ENCODE measurements at regions not wholly inside any gene's neighbourhood (a gene's known extent, or its start where the extent isn't known, plus 50 kb on each side); places are given as distances from the start of the nearest gene placed in this dataset.
A peak's percentile ranks its signal among the peaks of the same experiment; 100 is the strongest.

- TF ChIP-seq CTCF (IDR thresholded peaks at IDR 0.05; ENCODE audit: borderline replicate concordance, insufficient read depth, low read depth, low read length), result no peak
- H3K4me3 ChIP-seq (ENCODE audit: low read depth, low read length), result no peak overlapping the region
Observed at GRCh38 chr2:193966590-193966989, 1690.4 kb upstream of the SLC39A10 start.

- H3K4me3 ChIP-seq (ENCODE audit: low read depth, low read length), result no peak overlapping the region
- TF ChIP-seq CTCF (IDR thresholded peaks at IDR 0.05; ENCODE audit: borderline replicate concordance, insufficient read depth, low read depth, low read length), result no peak
Observed at GRCh38 chr2:193965263-193965662, 1691.8 kb upstream of the SLC39A10 start.

- peak; percentile 45; the same call in 1 of the 2 replicates for TF ChIP-seq CTCF (IDR thresholded peaks at IDR 0.05; ENCODE audit: borderline replicate concordance, insufficient read depth, low read depth, low read length)
- no peak overlapping the region for H3K4me3 ChIP-seq (ENCODE audit: low read depth, low read length)
Observed at GRCh38 chr2:193963472-193964119, 1693.4 kb upstream of the SLC39A10 start.

GRCh38 chr2:193946806-193947205 is 1710.2 kb upstream of the SLC39A10 start:
- TF ChIP-seq CTCF (IDR thresholded peaks at IDR 0.05; ENCODE audit: borderline replicate concordance, insufficient read depth, low read depth, low read length), result no peak
- H3K4me3 ChIP-seq (ENCODE audit: low read depth, low read length), result no peak overlapping the region

GRCh38 chr2:193943406-193943960 is 1713.5 kb upstream of the SLC39A10 start:
- H3K4me3 ChIP-seq (ENCODE audit: low read depth, low read length), result no peak overlapping the region
- no peak for TF ChIP-seq CTCF (IDR thresholded peaks at IDR 0.05; ENCODE audit: borderline replicate concordance, insufficient read depth, low read depth, low read length)

- no peak for TF ChIP-seq CTCF (IDR thresholded peaks at IDR 0.05; ENCODE audit: borderline replicate concordance, insufficient read depth, low read depth, low read length)
- H3K4me3 ChIP-seq (ENCODE audit: low read depth, low read length), result no peak overlapping the region
Observed at GRCh38 chr2:193935114-193935513, 1721.9 kb upstream of the SLC39A10 start.

- TF ChIP-seq CTCF (IDR thresholded peaks at IDR 0.05; ENCODE audit: borderline replicate concordance, insufficient read depth, low read depth, low read length), result no peak
- no peak overlapping the region for H3K4me3 ChIP-seq (ENCODE audit: low read depth, low read length)
Observed at GRCh38 chr2:193929131-193929530, 1727.9 kb upstream of the SLC39A10 start.
